Type B pancreatic cell (in vitro differentiated cells): ENCODE measurements at regions not wholly inside any gene's neighbourhood (a gene's known extent, or its start where the extent isn't known, plus 50 kb on each side); places are given as distances from the start of the nearest gene placed in this dataset.

Experiments
- DNase-seq: peaks from one replicate; pipeline ENCODE4 v3.0.0; 2021; ENCODE audit warnings: mixed read lengths; ENCODE audit not compliant: unreplicated experiment; ENCODE audit errors: extremely low spot score
- H3K27ac Mint-ChIP-seq: 2 replicates; pipeline ENCODE4 v1.8.0; 2021; ENCODE audit warnings: mild to moderate bottlenecking, mixed read lengths
- H3K27me3 Mint-ChIP-seq: 2 replicates; pipeline ENCODE4 v1.8.0; 2021; ENCODE audit warnings: mixed read lengths
- H3K36me3 Mint-ChIP-seq: 2 replicates; pipeline ENCODE4 v1.8.0; 2021; ENCODE audit warnings: mixed read lengths
- H3K4me1 Mint-ChIP-seq: one replicate; pipeline ENCODE4 v1.8.0; 2021; ENCODE audit warnings: mixed read lengths; ENCODE audit not compliant: unreplicated experiment
- H3K4me3 Mint-ChIP-seq: 2 replicates; pipeline ENCODE4 v1.8.0; 2021; ENCODE audit warnings: mild to moderate bottlenecking, mixed read lengths
- H3K9me3 Mint-ChIP-seq: 2 replicates; pipeline ENCODE4 v1.8.0; 2021; ENCODE audit warnings: mixed read lengths
- CTCF ChIP-seq: fragments of 200-600 bp; sonication (generic); conservative IDR thresholded peaks from 2 replicates; pipeline ENCODE4 v1.5.0; 2021; ENCODE audit warnings: antibody characterized with exemption, mild to moderate bottlenecking

GRCh38 chr1:29646161-29646775, 409.9 kb downstream of the PTPRU start:
- Mint-ChIP-seq H3K27ac (no peak overlapping the region), H3K9me3 (no peaks in the 10 kb centered on the region), H3K4me1 (peaks cover 8% of the 10 kb centered on the region), H3K4me3 (no peak overlapping the region), H3K36me3 (no peaks in the 10 kb centered on the region), H3K27me3 (peaks cover 19% of the 10 kb centered on the region)
- no peak for TF ChIP-seq CTCF
- DNase-seq = peak; percentile 39

- TF ChIP-seq CTCF = no peak
- peak; percentile 22 for DNase-seq
- Mint-ChIP-seq H3K4me3 (no peak overlapping the region), H3K27ac (no peak overlapping the region), H3K4me1 (peaks cover 4% of the 10 kb centered on the region), H3K36me3 (no peaks in the 10 kb centered on the region), H3K9me3 (no peaks in the 10 kb centered on the region), H3K27me3 (peaks cover 15% of the 10 kb centered on the region)
These were observed 409.3 kb downstream of the PTPRU start for GRCh38 chr1:29645586-29645985.

- DNase-seq = peak; percentile 3
- Mint-ChIP-seq H3K27ac (no peak overlapping the region), H3K36me3 (no peaks in the 10 kb centered on the region), H3K4me3 (no peak overlapping the region), H3K27me3 (peaks cover 15% of the 10 kb centered on the region), H3K4me1 (peaks cover 4% of the 10 kb centered on the region), H3K9me3 (no peaks in the 10 kb centered on the region)
- TF ChIP-seq CTCF = no peak
These were observed 408.5 kb downstream of the PTPRU start for GRCh38 chr1:29644812-29645211.

- TF ChIP-seq CTCF = no peak
- Mint-ChIP-seq H3K27me3 (peaks cover 15% of the 10 kb centered on the region), H3K4me1 (peaks cover 4% of the 10 kb centered on the region), H3K9me3 (no peaks in the 10 kb centered on the region), H3K27ac (no peak overlapping the region), H3K4me3 (no peak overlapping the region), H3K36me3 (no peaks in the 10 kb centered on the region)
- DNase-seq = no peak
These were observed 407.6 kb downstream of the PTPRU start for GRCh38 chr1:29643838-29644440.

- Mint-ChIP-seq H3K4me1 (peaks cover 4% of the 10 kb centered on the region), H3K4me3 (no peak overlapping the region)
These were observed 407.0 kb downstream of the PTPRU start for GRCh38 chr1:29643281-29643680.

More at GRCh38 chr1:29643281-29643680, 407.0 kb downstream of the PTPRU start:
- no peaks in the 10 kb centered on the region for H3K9me3 Mint-ChIP-seq
- H3K27me3 Mint-ChIP-seq = peaks cover 15% of the 10 kb centered on the region
- peak; percentile 43 for DNase-seq
- no peak for TF ChIP-seq CTCF
- no peak overlapping the region for H3K27ac Mint-ChIP-seq
- H3K36me3 Mint-ChIP-seq = no peaks in the 10 kb centered on the region
